AG09319 (cell line): ENCODE measurements at regions not wholly inside any gene's neighbourhood (a gene's known extent, or its start where the extent isn't known, plus 50 kb on each side); places are given as distances from the start of the nearest gene placed in this dataset.

ENCODE experiments used
- DNase-seq: peaks from one replicate; pipeline ENCODE4 v3.0.0-alpha.2; 2010; ENCODE audit warnings: low read depth; ENCODE audit errors: extremely low read depth
- CTCF ChIP-seq: IDR thresholded peaks from 2 replicates; pipeline ENCODE4 v1.5.1; 2011; ENCODE audit warnings: low read depth, mild to moderate bottlenecking, inconsistent platforms, low read length, moderate library complexity

- TF ChIP-seq CTCF, result no peak
These were observed 511.7 kb downstream of the USP25 start for GRCh38 chr21:16241479-16241963.

GRCh38 chr21:16243396-16243795 is 513.6 kb downstream of the USP25 start:
- no peak for DNase-seq
- TF ChIP-seq CTCF, result no peak

More at GRCh38 chr21:16241479-16241963, 511.7 kb downstream of the USP25 start:
- DNase-seq, result no peak

GRCh38 chr21:16248705-16249104 is 518.9 kb downstream of the USP25 start:
- no peak for TF ChIP-seq CTCF
- DNase-seq, result no peak

- no peak for DNase-seq
- TF ChIP-seq CTCF, result no peak
These were observed 520.5 kb downstream of the USP25 start for GRCh38 chr21:16250273-16250672.

GRCh38 chr21:16258844-16259611 is 529.2 kb downstream of the USP25 start:
- no peak for TF ChIP-seq CTCF

GRCh38 chr21:16262091-16262490 is 532.3 kb downstream of the USP25 start:
- TF ChIP-seq CTCF, result no peak
- no peak for DNase-seq

More at GRCh38 chr21:16258844-16259611, 529.2 kb downstream of the USP25 start:
- no peak for DNase-seq

- no peak for DNase-seq
- TF ChIP-seq CTCF, result no peak
These were observed 534.5 kb downstream of the USP25 start for GRCh38 chr21:16264319-16264718.
